ENCODE measurements at regions not wholly inside any gene's neighbourhood (a gene's known extent, or its start where the extent isn't known, plus 50 kb on each side); places are given as distances from the start of the nearest gene placed in this dataset.
A peak's percentile ranks its signal among the peaks of the same experiment; 100 is the strongest.

- peak in 1 of 5 experiments; percentile 23 for DNase-seq
Measured at GRCh38 chr19:46546194-46546896, 50.7 kb upstream of the PNMA8B start.

GRCh38 chr19:46550684-46551083 lies 50.4 kb upstream of the CALM3 start:
- no peak for DNase-seq

- no peak for DNase-seq
Measured at GRCh38 chr19:46551164-46551563, 50.0 kb upstream of the CALM3 start.
